ENCODE measurements at regions not wholly inside any gene's neighbourhood (a gene's known extent, or its start where the extent isn't known, plus 50 kb on each side); places are given as distances from the start of the nearest gene placed in this dataset.

DNA sequence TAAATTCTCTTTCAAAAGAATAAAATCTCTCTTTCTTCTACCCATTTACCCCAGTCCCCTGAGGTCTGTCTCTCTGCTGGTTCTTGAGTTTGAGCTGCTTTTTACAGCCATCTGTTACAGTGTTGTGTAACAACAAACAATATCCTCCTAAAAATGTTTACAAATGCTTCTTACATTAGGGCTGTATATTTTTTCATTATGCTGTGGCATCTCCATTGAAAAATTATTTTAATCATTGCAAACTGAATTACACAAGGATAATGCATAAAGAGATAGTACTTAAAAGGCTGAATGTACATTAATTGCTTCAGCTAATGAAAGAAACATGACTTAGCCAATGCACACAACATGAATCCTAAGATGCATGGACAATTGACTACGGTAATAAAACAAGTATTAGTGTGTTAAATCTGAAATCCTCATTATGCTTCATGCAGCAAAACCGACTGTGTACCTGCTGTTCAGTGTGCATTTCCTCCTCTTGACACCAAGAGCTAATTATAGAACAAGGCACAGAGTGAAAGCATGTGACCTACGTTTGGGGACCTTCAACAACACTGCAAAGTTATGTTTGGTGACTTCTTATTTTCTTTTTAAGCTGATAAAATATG is 181.7 kb upstream of the RHOBTB1 start:
- H3K27ac Mint-ChIP-seq: peak overlapping the region; percentile 72
- H3K27me3 Mint-ChIP-seq: no peaks in the 10 kb centered on the region
- TF ChIP-seq, protein P1, sequence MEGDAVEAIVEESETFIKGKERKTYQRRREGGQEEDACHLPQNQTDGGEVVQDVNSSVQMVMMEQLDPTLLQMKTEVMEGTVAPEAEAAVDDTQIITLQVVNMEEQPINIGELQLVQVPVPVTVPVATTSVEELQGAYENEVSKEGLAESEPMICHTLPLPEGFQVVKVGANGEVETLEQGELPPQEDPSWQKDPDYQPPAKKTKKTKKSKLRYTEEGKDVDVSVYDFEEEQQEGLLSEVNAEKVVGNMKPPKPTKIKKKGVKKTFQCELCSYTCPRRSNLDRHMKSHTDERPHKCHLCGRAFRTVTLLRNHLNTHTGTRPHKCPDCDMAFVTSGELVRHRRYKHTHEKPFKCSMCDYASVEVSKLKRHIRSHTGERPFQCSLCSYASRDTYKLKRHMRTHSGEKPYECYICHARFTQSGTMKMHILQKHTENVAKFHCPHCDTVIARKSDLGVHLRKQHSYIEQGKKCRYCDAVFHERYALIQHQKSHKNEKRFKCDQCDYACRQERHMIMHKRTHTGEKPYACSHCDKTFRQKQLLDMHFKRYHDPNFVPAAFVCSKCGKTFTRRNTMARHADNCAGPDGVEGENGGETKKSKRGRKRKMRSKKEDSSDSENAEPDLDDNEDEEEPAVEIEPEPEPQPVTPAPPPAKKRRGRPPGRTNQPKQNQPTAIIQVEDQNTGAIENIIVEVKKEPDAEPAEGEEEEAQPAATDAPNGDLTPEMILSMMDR (IDR thresholded peaks at IDR 0.05): no peak
- no peak for TF ChIP-seq EZH2 (IDR thresholded peaks at IDR 0.05; ENCODE audit: borderline replicate concordance, insufficient read depth, low read depth, low read length, poor library complexity, severe bottlenecking)
- H3K4me1 ChIP-seq (ENCODE audit: control insufficient read depth in 2 of 2, insufficient read depth in 2 of 2, low read length in 2 of 2): peaks cover 36 to 43% of the 10 kb centered on the region in 2 donors
- no peaks in the 10 kb centered on the region for H3K79me2 ChIP-seq (ENCODE audit: control insufficient read depth, insufficient read depth, low read length)
- no peaks in the 10 kb centered on the region for H3K27me3 ChIP-seq (replicated peaks in 1 of 4; ENCODE audit: control extremely low read depth in 1 of 4, control insufficient read depth in 3 of 4, insufficient read depth in 4 of 4, low read length in 3 of 4)
- H2AFZ ChIP-seq (ENCODE audit: insufficient read depth, low read depth, low read length, poor library complexity, severe bottlenecking): peak overlapping the region; percentile 70
- H3K9me3 Mint-ChIP-seq (ENCODE audit: insufficient read depth): no peaks in the 10 kb centered on the region
- CTCF ChIA-PET: interaction anchor here (1.1 to 1.5 kb wide), 3 partner anchors 9 to 15 kb away, joined by 3 to 7 read pairs (median 4); no protein-coding TSS in a partner anchor
- DNase-seq (peak; percentile 57), ATAC-seq (ENCODE audit: low read depth) (peak; percentile 79)
- H3K9ac ChIP-seq (ENCODE audit: low read length): peak overlapping the region; percentile 36
- H3K4me1 Mint-ChIP-seq: peaks cover 45% of the 10 kb centered on the region
- intact Hi-C loops (cut with micrococcal nuclease): loop anchor here (1.0 to 5.0 kb wide), 3 partner anchors 10 to 33 kb away; no protein-coding TSS in a partner anchor
- H4K20me1 ChIP-seq (ENCODE audit: control insufficient read depth, insufficient read depth, low read length, poor library complexity, severe bottlenecking): no peaks in the 10 kb centered on the region
- POLR2A ChIA-PET: no interaction called here
- peak overlapping the region; percentile 21 to 59 for H3K27ac ChIP-seq (ENCODE audit: low read length in 2 of 2)
- H3K36me3 ChIP-seq (replicated peaks in 1 of 2; ENCODE audit: control extremely low read depth in 1 of 2, control insufficient read depth in 1 of 2, extremely low read depth in 1 of 2, insufficient read depth in 2 of 2, low read length in 1 of 2): no peaks in the 10 kb centered on the region
- WGBS (ENCODE audit: insufficient coverage): no CpG with 5 or more reads among the region's 3 CpGs
- H3K4me3 Mint-ChIP-seq: peak overlapping the region; percentile 59
- H3K4me2 ChIP-seq (replicated peaks; ENCODE audit: low read depth, low read length, poor library complexity, severe bottlenecking): peak overlapping the region; percentile 63
- H3K4me3 ChIP-seq (ENCODE audit: control extremely low read depth in 1 of 5, extremely low read depth in 1 of 5, insufficient read depth in 1 of 5, low read depth in 2 of 5, low read length in 4 of 5): peak overlapping the region in 1 of 5 experiments; percentile 52
- H3K9me3 ChIP-seq (ENCODE audit: control extremely low read depth in 1 of 3, control insufficient read depth in 2 of 3, insufficient read depth in 1 of 3, low read length in 2 of 3): peaks cover 0 to 2% (median 0%) of the 10 kb centered on the region in 3 donors

Data from B cell (primary cell).